ENCODE measurements at regions not wholly inside any gene's neighbourhood (a gene's known extent, or its start where the extent isn't known, plus 50 kb on each side); places are given as distances from the start of the nearest gene placed in this dataset.

- Mint-ChIP-seq H3K4me3 (no peak overlapping the region), H3K27me3 (no peaks in the 10 kb centered on the region), H3K4me1 (ENCODE audit: low read depth) (no peaks in the 10 kb centered on the region), H3K27ac (no peak overlapping the region), H3K36me3 (ENCODE audit: low read depth) (no peaks in the 10 kb centered on the region), H3K9me3 (no peaks in the 10 kb centered on the region)
- no peak for DNase-seq
Measured at GRCh38 chr3:116767726-116768125, 58.1 kb downstream of the TUSC7 start.

- H3K27me3 Mint-ChIP-seq, result no peaks in the 10 kb centered on the region
- peak; percentile 32 for DNase-seq
Measured at GRCh38 chr3:116770815-116771450, 61.4 kb downstream of the TUSC7 start.

GRCh38 chr3:116776880-116777785 is 67.6 kb downstream of the TUSC7 start:
- no peaks in the 10 kb centered on the region for H3K9me3 Mint-ChIP-seq
- no peak overlapping the region for H3K27ac Mint-ChIP-seq
- H3K27me3 Mint-ChIP-seq, result no peaks in the 10 kb centered on the region
- no peaks in the 10 kb centered on the region for H3K36me3 Mint-ChIP-seq (ENCODE audit: low read depth)
- no peaks in the 10 kb centered on the region for H3K4me1 Mint-ChIP-seq (ENCODE audit: low read depth)
- no peak overlapping the region for H3K4me3 Mint-ChIP-seq
- DNase-seq, result no peak

More at GRCh38 chr3:116770815-116771450, 61.4 kb downstream of the TUSC7 start:
- Mint-ChIP-seq H3K4me3 (no peak overlapping the region), H3K27ac (no peak overlapping the region), H3K4me1 (ENCODE audit: low read depth) (no peaks in the 10 kb centered on the region), H3K36me3 (ENCODE audit: low read depth) (no peaks in the 10 kb centered on the region), H3K9me3 (no peaks in the 10 kb centered on the region)

GRCh38 chr3:116785226-116785625 is 75.6 kb downstream of the TUSC7 start:
- no peak overlapping the region for H3K27ac Mint-ChIP-seq
- H3K9me3 Mint-ChIP-seq, result peaks cover 4% of the 10 kb centered on the region
- H3K4me3 Mint-ChIP-seq, result no peak overlapping the region
- no peaks in the 10 kb centered on the region for H3K36me3 Mint-ChIP-seq (ENCODE audit: low read depth)
- DNase-seq, result no peak
- H3K27me3 Mint-ChIP-seq, result no peaks in the 10 kb centered on the region
- no peaks in the 10 kb centered on the region for H3K4me1 Mint-ChIP-seq (ENCODE audit: low read depth)

DNA sequence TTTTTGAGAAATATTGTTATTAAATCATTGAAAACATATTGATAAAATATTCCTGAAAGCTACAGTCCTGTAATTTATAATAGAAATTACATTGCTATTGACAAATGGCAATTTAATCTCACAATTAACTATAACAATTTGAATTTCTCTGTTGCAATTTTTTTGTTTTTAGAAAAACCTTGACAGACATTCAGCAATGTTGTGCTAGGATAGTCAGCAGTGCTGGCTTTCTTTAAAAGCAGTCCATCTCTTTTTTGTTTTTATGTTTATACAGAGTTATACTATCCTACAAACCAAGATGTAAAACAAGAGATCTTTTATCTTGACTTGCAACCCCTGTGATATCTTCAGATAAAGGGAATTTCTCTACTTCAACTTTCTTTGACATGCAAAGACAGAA is 93.1 kb downstream of the TUSC7 start:
- Mint-ChIP-seq H3K27me3 (no peaks in the 10 kb centered on the region), H3K27ac (no peak overlapping the region), H3K4me1 (ENCODE audit: low read depth) (no peaks in the 10 kb centered on the region), H3K36me3 (ENCODE audit: low read depth) (no peaks in the 10 kb centered on the region), H3K9me3 (peaks cover 6% of the 10 kb centered on the region), H3K4me3 (no peak overlapping the region)
- no peak for DNase-seq

DNA sequence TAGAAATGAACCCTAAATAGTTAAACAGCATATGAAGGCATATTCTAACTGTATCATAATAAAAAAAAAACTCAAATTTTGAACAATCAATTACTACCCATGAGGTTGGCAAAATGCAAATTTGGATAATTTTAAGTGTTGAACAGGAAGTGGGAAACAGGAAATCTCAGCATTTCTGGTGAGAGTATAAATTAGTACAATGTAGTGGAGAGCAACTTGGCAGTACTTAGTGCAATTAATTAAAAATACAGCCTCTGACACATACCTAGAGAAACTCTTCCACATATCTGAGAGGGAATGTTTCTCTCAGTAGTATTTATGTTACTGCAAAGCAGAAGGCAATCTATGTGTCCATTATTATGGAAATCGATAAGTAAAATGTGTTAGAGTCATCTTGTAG is 96.8 kb downstream of the TUSC7 start:
- Mint-ChIP-seq H3K36me3 (ENCODE audit: low read depth) (no peaks in the 10 kb centered on the region), H3K4me3 (no peak overlapping the region), H3K4me1 (ENCODE audit: low read depth) (no peaks in the 10 kb centered on the region), H3K27me3 (no peaks in the 10 kb centered on the region), H3K9me3 (peaks cover 14% of the 10 kb centered on the region), H3K27ac (no peak overlapping the region)
- DNase-seq, result no peak

GRCh38 chr3:116808725-116809124 is 99.1 kb downstream of the TUSC7 start:
- Mint-ChIP-seq H3K4me3 (no peak overlapping the region), H3K27ac (no peak overlapping the region), H3K9me3 (peaks cover 14% of the 10 kb centered on the region), H3K36me3 (ENCODE audit: low read depth) (no peaks in the 10 kb centered on the region), H3K27me3 (no peaks in the 10 kb centered on the region), H3K4me1 (ENCODE audit: low read depth) (no peaks in the 10 kb centered on the region)
- no peak for DNase-seq

GRCh38 chr3:116809208-116809607 is 99.6 kb downstream of the TUSC7 start:
- H3K4me3 Mint-ChIP-seq, result no peak overlapping the region
- H3K27ac Mint-ChIP-seq, result no peak overlapping the region
- no peaks in the 10 kb centered on the region for H3K4me1 Mint-ChIP-seq (ENCODE audit: low read depth)
- no peaks in the 10 kb centered on the region for H3K36me3 Mint-ChIP-seq (ENCODE audit: low read depth)
- H3K27me3 Mint-ChIP-seq, result no peaks in the 10 kb centered on the region
- peaks cover 14% of the 10 kb centered on the region for H3K9me3 Mint-ChIP-seq
- DNase-seq, result no peak

DNA sequence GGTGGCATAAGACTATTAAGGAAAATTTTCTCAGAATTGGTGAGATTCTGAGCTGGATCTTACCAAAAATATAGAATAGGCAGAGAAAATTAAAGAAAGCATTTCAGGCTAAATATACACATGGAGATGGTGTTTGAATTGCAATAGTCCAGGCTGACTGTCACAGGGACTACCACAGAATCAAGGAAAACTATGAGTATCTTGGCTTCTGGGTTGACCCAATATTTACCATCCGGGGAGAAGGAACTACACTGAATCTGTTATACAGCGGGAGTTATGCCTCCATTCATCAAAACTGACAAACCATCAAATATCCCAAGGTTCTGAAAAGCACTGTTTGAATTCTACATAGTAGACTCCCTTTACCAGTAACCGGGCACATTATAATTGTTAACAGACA is 102.2 kb downstream of the TUSC7 start:
- Mint-ChIP-seq H3K36me3 (ENCODE audit: low read depth) (no peaks in the 10 kb centered on the region), H3K9me3 (peaks cover 13% of the 10 kb centered on the region), H3K4me1 (ENCODE audit: low read depth) (no peaks in the 10 kb centered on the region), H3K27ac (no peak overlapping the region), H3K4me3 (no peak overlapping the region), H3K27me3 (no peaks in the 10 kb centered on the region)
- DNase-seq, result no peak

DNA sequence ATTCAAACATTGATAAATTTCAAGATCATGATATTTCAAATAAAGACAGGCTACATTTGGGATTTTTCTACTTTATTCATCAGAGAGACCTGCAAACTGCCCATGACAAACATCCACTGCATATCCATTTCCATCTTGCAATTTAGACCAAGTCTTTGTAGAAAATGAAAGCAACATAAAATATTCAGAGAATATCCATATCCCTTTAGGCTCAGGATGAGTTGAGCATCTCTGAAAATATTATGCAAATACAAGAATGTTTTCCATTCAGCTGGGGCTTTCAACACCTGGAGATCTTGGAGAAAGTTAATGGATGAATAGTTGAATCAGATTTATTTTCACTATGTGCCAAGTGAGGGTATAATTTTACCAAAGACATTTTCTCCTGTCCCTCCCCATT is 103.4 kb downstream of the TUSC7 start:
- H3K27ac Mint-ChIP-seq, result no peak overlapping the region
- no peaks in the 10 kb centered on the region for H3K27me3 Mint-ChIP-seq
- no peak for DNase-seq
- no peaks in the 10 kb centered on the region for H3K4me1 Mint-ChIP-seq (ENCODE audit: low read depth)
- H3K9me3 Mint-ChIP-seq, result peaks cover 13% of the 10 kb centered on the region
- no peaks in the 10 kb centered on the region for H3K36me3 Mint-ChIP-seq (ENCODE audit: low read depth)
- H3K4me3 Mint-ChIP-seq, result no peak overlapping the region

DNA sequence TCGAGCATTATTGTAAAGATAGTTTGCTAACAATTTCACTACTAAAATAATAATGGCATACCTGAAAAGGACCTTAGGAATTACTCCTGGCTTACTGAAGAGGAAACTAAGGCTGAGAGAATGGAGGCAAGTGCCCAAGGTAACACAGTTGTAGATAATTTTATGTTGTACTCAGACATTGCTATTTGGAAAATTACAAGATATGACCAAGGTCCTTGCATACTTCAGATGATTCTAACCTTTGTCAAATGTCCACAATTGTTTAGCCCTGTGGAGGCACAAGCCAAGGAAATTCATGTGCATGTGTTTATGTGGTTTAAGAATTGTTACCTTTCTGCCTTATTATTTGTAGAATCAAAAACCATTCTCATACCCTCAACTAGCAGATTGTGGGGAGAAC is 105.7 kb downstream of the TUSC7 start:
- no peak overlapping the region for H3K27ac Mint-ChIP-seq
- peaks cover 8% of the 10 kb centered on the region for H3K9me3 Mint-ChIP-seq
- no peaks in the 10 kb centered on the region for H3K4me1 Mint-ChIP-seq (ENCODE audit: low read depth)
- H3K27me3 Mint-ChIP-seq, result no peaks in the 10 kb centered on the region
- no peaks in the 10 kb centered on the region for H3K36me3 Mint-ChIP-seq (ENCODE audit: low read depth)
- no peak for DNase-seq
- no peak overlapping the region for H3K4me3 Mint-ChIP-seq

- Mint-ChIP-seq H3K36me3 (ENCODE audit: low read depth) (no peaks in the 10 kb centered on the region), H3K9me3 (peaks cover 2% of the 10 kb centered on the region), H3K27ac (no peak overlapping the region), H3K4me1 (ENCODE audit: low read depth) (no peaks in the 10 kb centered on the region), H3K4me3 (no peak overlapping the region), H3K27me3 (no peaks in the 10 kb centered on the region)
- no peak for DNase-seq
Measured at GRCh38 chr3:116815831-116816588, 106.4 kb downstream of the TUSC7 start.

DNA sequence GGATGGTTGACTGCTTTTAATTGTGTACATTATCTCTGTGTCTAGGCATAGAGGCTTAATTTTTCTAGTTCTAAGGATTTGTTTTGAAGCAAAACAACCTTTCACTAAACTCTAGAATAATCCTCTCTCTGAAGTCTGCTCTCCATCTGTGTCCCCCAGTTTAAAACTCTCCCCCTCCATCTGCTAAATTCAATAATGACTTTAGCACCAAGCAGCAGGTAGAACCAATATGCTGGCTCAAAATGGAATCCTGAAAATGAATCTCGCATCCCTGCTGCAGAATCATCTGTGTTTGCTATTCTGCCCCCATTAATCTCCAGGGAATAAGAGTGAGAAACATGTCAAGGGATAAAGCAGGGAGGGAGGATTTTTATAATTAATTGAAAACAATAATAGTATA is 111.8 kb downstream of the TUSC7 start:
- Mint-ChIP-seq H3K27me3 (no peaks in the 10 kb centered on the region), H3K4me1 (ENCODE audit: low read depth) (no peaks in the 10 kb centered on the region), H3K9me3 (peaks cover 2% of the 10 kb centered on the region), H3K36me3 (ENCODE audit: low read depth) (no peaks in the 10 kb centered on the region), H3K4me3 (no peak overlapping the region), H3K27ac (no peak overlapping the region)
- DNase-seq, result no peak

GRCh38 chr3:116824208-116824607 is 114.6 kb downstream of the TUSC7 start:
- DNase-seq, result no peak
- H3K36me3 Mint-ChIP-seq (ENCODE audit: low read depth), result no peaks in the 10 kb centered on the region
- no peaks in the 10 kb centered on the region for H3K9me3 Mint-ChIP-seq
- no peak overlapping the region for H3K27ac Mint-ChIP-seq
- no peak overlapping the region for H3K4me3 Mint-ChIP-seq
- H3K27me3 Mint-ChIP-seq, result no peaks in the 10 kb centered on the region
- no peaks in the 10 kb centered on the region for H3K4me1 Mint-ChIP-seq (ENCODE audit: low read depth)

GRCh38 chr3:116833202-116833601 is 123.6 kb downstream of the TUSC7 start:
- Mint-ChIP-seq H3K9me3 (peaks cover 4% of the 10 kb centered on the region), H3K27me3 (no peaks in the 10 kb centered on the region), H3K27ac (no peak overlapping the region), H3K36me3 (ENCODE audit: low read depth) (no peaks in the 10 kb centered on the region), H3K4me3 (no peak overlapping the region), H3K4me1 (ENCODE audit: low read depth) (no peaks in the 10 kb centered on the region)
- DNase-seq, result no peak
